AML-193 (cell line): ENCODE measurements at regions not wholly inside any gene's neighbourhood (a gene's known extent, or its start where the extent isn't known, plus 50 kb on each side); places are given as distances from the start of the nearest gene placed in this dataset.
"Not testable (repeated sequence)": the region's sequence is repeated elsewhere in the genome, so short reads cannot be mapped to it uniquely, and the experiment has no call there.

ENCODE experiments used
- DNase-seq, 2 experiments: peaks; one replicate each; lab custom pipeline; 2025; lab: John Stamatoyannopoulos, UW

DNA sequence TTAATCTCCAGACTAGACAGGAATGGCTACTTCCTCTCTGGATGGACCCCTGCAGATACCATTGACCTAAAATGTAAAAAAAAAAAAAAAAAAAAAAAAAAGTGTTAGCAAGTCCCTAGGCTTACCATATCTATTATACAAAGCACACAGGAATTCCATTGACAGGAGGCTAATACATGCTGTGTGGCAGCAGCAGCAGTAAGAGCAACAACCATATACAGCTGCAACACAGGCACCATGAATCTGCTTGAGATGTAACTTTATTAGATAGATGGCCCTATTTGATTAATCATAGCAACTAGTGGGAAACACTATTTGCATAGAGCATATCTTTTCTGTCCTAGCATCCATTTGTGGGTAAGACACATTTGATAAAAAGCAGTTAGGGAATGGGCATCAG lies 1447.1 kb downstream of the FAM181B start:
- DNase-seq, result no peak

DNA sequence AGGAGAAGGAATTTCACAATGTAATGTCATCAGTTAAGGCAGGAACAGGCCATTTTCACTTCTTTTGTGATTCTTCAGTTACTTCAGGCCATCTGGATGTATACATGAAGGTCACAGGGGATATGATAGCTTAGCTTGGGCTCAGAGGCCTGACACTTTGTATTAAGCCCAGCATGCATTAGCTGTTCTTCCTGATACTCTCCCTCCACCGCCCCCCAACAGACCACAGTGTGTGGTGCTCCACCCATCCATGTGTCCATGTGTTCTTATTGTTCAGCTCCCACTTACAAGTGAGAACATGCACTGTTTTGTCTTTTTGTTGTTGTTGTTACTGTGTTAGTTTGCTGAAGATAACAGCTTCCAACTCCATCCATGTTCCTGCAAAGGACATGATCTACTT lies 1453.4 kb downstream of the FAM181B start:
- not testable (repeated sequence) for DNase-seq

DNA sequence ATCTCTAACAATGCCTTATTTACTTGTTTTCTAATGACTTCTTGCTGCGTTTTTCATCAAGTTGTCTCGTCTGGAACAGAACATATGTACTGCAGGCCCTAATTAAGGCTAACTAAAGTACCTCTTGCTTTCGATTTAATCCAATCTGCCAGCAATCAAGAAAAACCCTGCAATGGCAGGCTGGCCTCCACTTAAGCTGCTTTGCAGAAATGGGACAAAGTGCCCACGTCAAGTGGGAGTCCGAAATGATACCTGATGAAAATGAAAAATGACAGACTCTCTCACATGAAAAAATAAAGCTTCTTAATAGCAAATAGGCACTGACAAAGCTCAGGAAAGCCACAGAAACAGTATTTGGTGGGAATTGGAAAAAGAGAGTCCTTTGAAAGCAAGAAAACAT lies 1454.7 kb downstream of the FAM181B start:
- no peak for DNase-seq

DNA sequence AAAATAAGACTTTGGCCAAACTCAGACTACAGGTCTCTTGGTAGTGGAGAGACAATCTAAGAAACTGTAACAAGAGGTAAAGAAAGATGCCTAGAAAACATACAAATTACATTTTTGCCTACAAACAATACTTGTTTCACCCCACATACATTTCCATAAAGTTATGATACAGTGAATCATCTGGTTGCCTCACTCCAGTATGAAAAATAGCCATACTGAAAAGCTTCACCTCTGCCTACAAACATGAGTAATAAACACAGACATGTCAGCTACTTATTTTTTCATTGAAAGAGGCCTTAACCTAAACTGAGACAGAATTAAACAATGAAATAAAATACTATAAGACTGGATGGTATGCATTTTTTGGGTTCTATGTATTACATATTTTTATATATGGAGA lies 1463.0 kb downstream of the FAM181B start:
- DNase-seq, result no peak

DNA sequence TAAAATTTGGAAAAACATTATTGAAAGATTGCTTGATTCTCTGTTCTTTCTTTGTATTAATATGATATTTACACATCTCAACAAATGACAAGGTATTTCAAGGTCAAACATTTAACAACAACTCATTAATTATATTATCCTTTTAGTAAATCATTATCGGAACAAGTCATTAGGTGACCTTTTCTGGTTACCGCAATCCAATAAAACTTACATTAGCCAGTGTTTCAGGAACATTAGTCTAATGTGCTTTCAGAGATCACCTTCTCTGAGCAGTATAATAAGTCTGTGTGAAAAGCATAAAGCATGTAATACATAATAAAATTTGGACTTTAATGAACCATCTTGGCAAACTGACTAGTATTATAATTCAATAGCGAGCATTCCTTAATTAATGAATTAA lies 1466.4 kb downstream of the FAM181B start:
- DNase-seq, result no peak

DNA sequence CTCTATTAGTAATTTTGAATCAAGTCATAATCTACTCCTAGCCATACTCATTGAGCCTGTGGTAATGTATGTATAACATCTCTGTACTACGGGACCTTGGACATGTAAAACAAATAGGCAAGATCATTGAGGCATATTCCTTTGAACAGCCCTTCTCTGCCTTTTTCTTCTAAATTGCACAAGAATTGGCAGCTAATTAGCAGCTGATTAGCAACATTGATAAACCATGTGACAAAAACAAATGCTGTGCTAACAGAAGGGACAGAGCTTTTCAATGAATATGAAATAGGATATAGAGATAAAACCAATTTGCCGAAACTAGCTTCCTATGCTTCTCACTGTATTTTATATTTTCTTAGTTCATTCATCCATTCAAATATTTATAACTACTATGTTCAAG lies 1474.2 kb downstream of the FAM181B start:
- no peak for DNase-seq

DNA sequence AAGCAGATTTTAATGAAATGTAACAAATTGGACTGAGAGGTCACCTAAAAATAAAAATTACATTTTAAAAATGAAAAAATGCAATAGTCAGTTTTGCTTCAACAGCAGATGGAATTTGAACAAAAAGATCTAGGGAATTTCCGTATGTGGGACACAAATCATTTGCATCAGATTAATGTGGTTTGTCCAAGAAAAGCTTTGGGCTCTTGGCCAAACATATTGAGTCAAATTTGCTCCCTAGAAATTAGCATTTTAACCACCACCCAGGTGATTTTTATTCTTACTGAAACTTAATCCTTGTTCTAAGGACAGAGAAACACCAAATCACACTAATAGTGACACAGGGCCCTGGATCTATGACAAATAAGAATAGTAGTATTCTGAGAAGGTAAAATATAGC lies 1477.8 kb downstream of the FAM181B start:
- DNase-seq, result no peak

DNA sequence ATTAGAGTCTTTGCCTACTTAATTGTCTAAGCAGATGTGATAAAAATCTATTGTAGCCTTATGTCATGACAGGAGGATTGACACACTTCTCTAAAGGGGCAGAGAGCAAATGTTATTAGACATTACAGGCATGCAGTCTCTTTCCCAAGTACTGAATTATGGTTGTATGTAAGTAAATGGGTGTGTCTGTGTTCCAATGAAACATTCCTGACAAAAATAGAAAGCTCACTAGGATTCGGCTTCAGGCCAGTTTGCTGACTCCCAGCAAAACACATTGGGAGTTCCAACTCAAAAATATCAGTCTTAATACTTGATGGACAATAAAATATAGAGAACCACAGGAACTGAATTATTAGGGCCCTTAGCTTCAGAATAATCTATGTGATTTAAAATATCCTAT lies 1480.4 kb downstream of the FAM181B start:
- no peak for DNase-seq

DNA sequence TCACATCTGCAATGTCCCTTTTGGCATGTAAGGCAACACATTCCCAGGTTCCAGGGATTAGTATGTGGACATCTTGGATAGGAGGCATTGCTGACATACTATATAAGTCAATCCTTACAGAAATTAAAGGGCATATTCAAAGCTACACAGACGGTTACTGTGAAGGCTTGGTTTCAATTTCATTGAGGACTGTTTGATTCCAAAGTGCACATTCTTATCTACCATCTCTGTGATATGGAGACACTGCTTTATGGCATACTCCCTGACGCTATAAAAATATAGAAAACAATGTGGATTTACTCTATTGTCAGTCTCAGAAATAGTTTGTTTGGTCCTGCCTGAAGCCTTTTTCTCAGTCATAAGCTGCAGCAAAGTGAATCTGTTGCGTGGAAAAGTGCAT lies 1486.7 kb downstream of the FAM181B start:
- DNase-seq, result no peak

DNA sequence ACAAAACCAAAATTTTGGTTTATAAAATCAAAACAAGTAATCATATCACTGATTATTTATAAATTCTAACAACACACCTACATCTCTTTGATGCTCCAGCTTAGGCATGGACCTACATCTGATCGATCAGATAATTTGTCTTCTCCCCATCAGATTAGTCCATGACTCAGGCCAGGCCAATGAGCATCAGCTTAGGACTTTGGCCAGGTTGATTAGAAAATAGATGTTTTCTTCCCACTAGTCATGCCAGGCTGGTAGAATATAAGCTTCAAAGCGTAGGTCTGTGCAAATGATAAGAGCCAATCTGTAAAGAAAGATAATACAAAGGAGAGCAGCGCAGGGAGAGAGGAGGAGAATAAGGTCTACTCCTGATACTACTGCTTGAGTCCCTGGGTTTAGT lies 1487.9 kb downstream of the FAM181B start:
- DNase-seq, result no peak

DNA sequence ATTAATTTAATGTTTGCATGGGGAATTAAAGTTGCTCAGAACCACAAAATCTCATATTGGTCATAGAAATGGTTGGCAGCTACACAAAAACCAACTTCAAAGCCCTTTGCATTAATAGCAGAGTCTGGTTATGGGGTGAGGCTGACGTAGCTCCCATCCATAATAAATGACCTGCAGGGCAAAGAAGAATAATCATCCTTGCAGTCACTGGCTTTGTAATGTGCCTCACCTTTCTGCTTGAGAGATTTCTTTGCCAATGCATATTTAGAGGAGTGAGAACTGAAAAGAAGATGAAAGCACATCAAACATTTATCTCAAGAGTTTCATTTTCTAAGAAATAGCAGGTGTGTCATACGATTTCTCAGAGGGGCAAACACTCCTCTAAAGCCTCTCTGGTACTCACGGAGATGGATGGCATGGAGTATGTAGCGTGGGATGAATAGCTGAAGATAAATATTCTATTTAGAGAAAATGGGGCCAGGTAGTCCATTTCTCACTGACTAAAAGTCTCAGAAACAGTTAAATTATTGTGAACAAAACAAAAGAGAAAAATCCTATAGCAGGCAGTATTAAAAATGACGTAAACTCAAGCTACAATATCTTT lies 1491.9 kb downstream of the FAM181B start:
- DNase-seq, result no peak

DNA sequence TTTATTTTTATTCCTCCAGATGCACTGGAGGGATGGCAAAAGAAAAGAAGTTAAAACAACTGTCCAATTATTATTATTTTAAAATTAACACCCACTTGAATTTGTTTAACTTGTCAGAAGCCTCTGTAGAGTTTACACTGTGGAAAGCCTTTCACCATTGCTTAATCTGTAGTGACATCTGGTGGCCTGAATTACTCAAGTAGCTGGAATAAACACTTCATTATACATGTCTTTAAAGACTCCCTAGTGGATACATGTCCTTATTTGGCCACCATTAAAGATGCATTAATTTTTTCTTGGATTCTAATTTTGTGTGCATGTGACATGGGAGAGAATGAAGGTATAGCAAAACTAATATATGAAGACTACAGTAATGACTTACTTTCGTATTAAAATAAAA lies 1496.5 kb downstream of the FAM181B start:
- DNase-seq, result peak; percentile 10 to 31

DNA sequence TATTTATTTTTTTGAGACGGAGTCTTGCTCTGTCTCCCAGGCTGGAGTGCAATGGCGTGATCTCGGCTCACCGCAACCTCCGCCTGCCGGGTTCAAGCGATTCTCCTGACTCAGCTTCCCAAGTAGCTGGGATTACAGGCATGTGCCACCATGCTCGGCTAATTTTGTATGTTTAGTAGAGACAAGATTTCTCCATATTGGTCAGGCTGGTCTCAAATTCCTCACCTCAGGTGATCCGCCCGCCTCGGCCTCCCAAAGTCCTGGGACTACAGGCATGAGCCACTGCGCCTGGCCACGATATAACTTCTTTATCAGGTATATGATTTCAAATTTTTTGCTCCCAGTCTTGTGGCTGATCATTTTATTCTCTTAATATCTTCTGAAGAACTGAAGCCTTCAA lies 1506.3 kb downstream of the FAM181B start:
- DNase-seq, result not testable (repeated sequence)

DNA sequence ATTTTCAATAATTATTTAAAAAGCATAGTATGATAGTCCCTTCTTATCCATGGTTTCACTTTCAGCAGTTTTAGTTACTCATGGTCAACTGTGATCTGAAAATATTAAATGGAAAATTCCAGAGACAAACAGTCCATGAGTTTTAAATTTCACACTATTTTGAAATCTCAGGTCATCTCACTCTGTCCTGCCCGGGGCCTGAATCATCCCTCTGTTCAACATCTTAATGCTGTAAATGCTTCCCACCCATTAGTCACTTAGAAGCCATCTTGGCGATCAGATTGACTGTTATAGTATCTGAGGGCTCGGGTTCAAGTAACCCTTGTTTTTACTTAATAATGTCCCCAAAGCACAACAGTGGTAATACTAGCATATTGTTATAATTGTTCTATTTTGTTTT lies 1509.3 kb downstream of the FAM181B start:
- no peak for DNase-seq

DNA sequence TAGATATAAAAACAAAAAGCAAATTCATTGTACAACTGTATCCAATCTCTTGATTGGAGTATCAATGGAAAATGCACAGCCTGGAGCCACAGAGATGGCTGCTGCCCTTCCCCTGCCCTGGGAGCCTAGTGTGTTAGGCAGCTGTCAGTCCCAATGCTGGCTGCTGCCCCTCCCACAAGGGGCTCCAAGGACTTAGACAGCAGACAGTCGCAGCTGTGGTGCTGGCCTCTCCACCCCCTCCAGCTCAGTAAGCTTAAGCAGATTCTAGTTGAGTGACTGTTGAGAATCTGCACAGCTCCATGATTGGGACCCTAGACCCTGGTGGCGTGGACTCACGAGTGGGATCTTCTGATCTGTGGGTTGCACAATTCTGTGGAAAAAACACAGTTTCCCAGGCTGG lies 1511.2 kb downstream of the FAM181B start:
- DNase-seq, result no peak

DNA sequence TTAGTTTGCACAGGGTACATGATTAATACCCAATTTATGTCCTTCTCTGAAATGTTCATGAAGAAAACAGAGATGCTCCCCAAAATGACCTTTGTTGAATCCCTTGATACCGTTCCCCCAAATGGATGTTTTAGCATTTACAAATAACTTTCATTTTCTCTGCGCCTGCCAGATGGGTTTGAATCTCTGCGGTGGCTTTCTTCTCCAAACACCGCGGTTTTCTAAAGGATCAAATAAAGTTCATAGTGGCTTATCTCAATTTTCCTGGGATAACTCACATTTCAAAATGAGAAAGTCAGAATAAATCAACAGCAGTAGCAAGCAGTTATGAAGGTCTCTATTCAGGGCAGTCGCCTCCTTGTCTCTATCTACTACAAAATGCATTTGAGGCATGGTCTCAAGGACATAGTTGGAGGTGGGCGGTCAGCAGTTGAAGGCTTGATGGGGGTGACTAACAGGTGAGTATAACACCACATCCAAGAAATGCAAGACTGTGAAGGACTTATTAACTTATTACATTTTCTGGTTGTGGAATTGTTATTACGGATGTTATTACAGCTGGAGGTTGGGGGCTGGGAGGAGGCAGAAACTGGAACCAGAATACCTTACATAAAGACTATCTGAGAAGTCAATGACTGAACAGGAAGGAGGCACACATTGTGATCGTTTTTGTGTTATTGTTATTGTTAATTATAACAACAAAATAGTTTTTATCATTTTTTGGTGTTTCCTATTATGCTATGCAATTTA lies 1513.3 kb downstream of the FAM181B start:
- DNase-seq, result no peak

DNA sequence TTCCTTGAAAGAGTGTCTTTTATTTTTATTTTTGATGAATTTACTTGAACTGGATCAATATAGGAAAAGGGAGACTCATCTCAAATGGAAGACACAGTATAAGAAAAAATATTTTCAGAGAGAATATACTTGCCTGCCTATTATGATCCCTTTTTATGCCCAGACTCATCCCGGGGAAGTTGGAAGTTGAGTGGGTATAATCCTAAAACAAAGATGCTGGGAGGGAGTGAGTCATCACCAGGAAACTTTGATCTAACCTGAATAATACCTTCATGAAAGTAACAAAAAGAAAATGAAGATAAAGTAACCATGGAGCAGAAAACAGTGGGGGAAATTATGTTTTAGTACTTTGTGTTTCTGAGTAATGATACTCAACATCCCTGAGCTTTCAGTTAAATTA lies 1514.0 kb downstream of the FAM181B start:
- DNase-seq, result no peak

DNA sequence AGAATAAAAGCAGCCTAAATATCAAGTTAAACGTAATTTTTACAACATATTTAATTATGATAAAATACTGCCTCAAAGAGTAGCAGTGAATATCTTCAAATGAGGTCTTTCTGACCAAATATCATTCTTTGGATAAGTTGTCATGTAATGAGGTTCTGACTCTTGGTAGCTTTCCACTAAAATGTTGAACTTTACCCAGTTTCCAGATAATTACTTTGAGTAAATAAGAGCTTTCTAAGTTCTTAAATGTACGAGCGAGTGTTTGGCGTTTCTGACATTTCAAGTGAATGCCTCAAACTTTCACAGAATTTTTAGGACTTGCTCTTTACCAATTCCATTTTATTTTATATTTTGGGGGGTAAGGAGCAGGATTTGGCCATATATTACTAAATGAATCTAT lies 1515.2 kb downstream of the FAM181B start:
- no peak for DNase-seq

DNA sequence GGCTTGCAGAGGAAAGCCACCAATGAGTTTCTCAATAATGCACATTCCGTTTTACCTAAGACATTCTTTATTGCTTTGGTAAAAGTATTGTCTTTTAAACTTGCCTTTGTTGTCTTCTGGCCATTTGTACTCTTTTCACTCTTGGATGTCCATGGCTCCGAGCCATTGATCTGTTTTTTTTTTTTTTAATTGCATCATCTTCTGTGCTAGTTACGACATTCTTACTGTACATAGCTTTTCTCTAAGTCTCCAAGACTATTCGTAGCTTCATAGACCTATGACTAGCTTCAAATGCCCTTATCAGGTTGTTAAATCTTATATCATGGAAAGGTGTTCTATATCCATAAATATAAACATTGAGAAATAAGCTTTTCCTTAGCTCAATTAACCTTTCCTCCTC lies 1522.6 kb downstream of the FAM181B start:
- no peak for DNase-seq

DNA sequence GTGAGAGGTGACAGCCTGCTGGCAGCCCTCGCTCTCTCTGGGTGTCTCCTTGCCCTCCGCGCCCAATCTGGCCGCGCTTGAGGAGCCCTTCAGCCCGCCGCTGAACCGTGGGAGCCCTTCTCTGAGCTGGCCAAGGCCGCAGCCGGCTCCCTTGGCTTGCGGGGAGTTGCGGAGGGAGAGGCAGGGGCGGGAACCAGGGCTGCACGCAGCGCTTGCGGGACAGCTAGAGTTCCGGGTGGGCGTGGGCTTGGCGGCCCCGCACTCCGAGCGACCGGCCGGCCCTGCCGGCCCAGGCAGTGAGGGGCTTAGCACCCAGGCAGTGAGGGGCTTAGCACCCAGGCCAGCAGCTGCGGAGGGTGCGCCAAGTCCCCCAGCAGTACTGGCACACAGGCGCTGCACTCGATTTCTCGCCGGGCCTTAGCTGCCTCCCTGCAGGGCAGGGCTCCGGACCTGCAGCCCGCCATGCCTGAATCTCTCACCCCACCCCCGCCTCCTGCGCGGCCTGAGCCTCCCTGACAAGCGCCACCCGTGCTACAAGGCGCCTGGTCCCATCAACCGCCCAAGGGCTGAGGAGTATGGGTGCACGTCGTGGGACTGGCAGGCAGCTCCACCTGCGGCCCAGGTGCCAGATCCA lies 1526.1 kb downstream of the FAM181B start:
- DNase-seq, result no peak

DNA sequence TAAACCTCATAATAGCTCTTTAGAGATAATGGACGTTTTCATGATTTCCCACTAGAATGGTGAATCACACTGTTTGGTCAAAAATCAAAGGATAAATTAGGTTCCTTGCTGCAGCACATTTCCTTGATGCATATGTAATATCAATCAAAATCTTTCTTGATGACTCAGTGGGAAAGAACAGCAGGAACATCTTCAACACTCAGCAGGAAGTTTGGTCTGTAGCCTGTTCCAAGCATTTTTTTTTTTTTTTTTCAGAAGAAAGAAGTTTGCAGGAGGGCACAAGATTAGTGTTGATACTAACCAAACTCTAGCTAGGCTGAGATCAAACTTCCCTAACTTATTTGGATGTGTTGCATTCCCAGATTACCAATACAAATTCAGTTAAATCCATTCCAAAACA lies 1529.8 kb downstream of the FAM181B start:
- no peak for DNase-seq

DNA sequence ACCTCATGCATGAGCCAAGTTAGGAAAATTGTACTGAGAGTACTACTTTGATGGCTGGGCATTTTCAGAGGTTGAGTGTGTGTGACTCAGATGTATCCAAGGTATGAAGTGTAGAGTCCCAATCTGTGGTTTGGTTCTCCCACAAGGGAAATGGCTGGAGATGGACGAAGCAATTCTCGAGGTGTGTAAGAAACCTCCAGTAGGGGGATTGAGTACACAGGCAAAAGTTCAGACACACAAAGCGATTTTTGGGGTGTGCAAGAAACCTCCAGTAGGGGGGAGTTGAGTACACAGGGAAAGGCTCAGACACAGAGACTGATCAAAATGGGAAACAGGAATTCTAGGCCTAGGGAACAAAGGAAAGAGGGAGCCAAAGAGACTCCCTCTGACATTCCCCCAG lies 1536.3 kb downstream of the FAM181B start:
- no peak for DNase-seq

DNA sequence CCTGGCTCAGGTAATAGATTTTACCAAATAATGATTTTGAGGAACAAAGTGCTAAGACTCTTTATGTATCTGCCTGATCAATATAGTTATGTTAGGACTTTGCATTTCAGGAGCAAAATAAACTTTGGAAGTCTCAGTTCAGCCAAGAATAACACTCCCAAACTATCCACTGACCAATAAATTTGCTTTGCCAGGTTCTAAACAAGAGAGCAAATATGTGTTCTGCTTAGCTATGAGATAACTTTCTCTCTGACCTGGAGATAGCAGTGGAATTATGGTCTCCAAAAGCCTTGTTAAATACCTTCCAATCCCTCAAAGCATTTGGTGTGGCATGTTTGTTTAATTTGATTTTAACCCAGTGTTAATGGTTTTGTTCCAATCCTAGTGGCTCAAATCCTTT lies 1541.1 kb downstream of the FAM181B start:
- DNase-seq, result no peak

DNA sequence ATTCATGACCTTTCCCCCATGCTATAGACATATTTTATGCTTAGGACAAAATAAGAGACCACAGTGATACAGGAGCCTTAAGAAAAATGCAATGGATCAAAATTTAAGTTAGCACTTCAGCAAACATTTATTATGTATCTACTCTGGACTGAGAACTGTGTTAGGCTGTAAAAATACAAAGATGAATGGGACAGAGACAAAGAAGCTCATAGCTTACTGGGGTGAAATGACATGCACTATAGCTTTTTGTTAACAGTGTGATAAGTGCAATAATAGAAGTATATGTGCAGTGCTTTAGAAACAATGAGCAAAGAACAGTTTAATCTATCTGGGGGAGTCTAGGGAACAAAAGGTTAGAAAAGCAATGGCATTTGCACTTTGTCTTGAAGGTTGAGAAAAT lies 1543.1 kb downstream of the FAM181B start:
- DNase-seq, result no peak
